HepG2 (cell line): ENCODE measurements at regions not wholly inside any gene's neighbourhood (a gene's known extent, or its start where the extent isn't known, plus 50 kb on each side); places are given as distances from the start of the nearest gene placed in this dataset.

Experiments
- ATAC-seq: fragments of 200-7000 bp; cut with Tn5 transposase; 3 replicates; pipeline ENCODE4 v1.9.1; 2020; ENCODE audit warnings: mild to moderate bottlenecking, moderate library complexity
- BruUV-seq: library from RNA; stranded (reverse); fragments of 400-500 nt; replicated peaks from 2 replicates; lab custom pipeline; 2021; lab: Mats Ljungman, UMichigan
- CTCF ChIA-PET: fragments of 300-600 bp; formaldehyde crosslinking; extraction: SDS; loops from one replicate; lab custom pipeline; 2021; ENCODE audit warnings: low total read pairs, inconsistent platforms, low intra/inter-chr PET ratio; lab: Yijun Ruan, JAX
- POLR2A ChIA-PET: fragments of 350-600 bp; sonication (Branson Sonifier 250); formaldehyde crosslinking; loops from one replicate; lab custom pipeline; 2020; ENCODE audit warnings: antibody characterized with exemption, inconsistent platforms; lab: Yijun Ruan, JAX
- DNase-seq: peaks from one replicate; pipeline ENCODE4 v3.0.0-alpha.2; 2015; ENCODE audit warnings: low spot score
- FAIRE-seq: peaks from 3 replicates; lab custom pipeline; 2011; peaks lifted over from hg19 to GRCh38; lab: Jason Lieb, UNC
- H2AFZ ChIP-seq: one replicate; pipeline ENCODE4 v1.6.1; 2011; ENCODE audit warnings: low read length, inconsistent platforms
- H3K27ac ChIP-seq: fragments of 300-600 bp; 3 replicates; pipeline ENCODE4 v1.8.0; 2011; ENCODE audit warnings: mixed run types, mild to moderate bottlenecking, mixed read lengths, low read length, inconsistent platforms; ENCODE audit not compliant: insufficient read depth; ENCODE audit errors: extremely low read length
- H3K27me3 ChIP-seq, 2 experiments: fragments of 200-600 bp in 1 of 2; 2 replicates in 1 of 2; 3 replicates in 1 of 2; pipeline versions ENCODE4 v1.6.0 to v1.8.0; 2011; ENCODE audit warnings: low read length in 2 of 2, mild to moderate bottlenecking in 2 of 2, moderate library complexity in 2 of 2, inconsistent platforms in 1 of 2; ENCODE audit not compliant: insufficient read depth in 2 of 2, control insufficient read depth in 1 of 2
- H3K36me3 ChIP-seq, 2 experiments: fragments of 200-600 bp in 1 of 2; replicated peaks in 1 of 2; 2 replicates in 1 of 2; 3 replicates in 1 of 2; pipeline versions ENCODE4 v1.5.1 to v1.8.0; 2011; ENCODE audit warnings: low read length in 2 of 2, inconsistent platforms in 1 of 2; ENCODE audit not compliant: insufficient read depth in 2 of 2, control insufficient read depth in 1 of 2
- H3K4me1 ChIP-seq: 2 replicates; pipeline ENCODE4 v1.5.1; 2012; ENCODE audit warnings: low read length, inconsistent platforms; ENCODE audit not compliant: insufficient read depth
- H3K4me2 ChIP-seq: 2 replicates; pipeline ENCODE4 v1.6.0; 2011; ENCODE audit warnings: low read depth, low read length, inconsistent platforms
- H3K4me3 ChIP-seq, 3 experiments: fragments of 200-600 bp in 1 of 3; sonication (generic), shearing (Covaris generic) in 1 of 3; replicated peaks in 1 of 3; 2 replicates each; pipeline ENCODE4 v1.5.1; 2011 to 2016; ENCODE audit warnings: low read length in 3 of 3, inconsistent platforms in 2 of 3, low read depth in 2 of 3, mild to moderate bottlenecking in 2 of 3, control low read depth in 1 of 3, mixed read lengths in 1 of 3; ENCODE audit not compliant: insufficient read depth in 1 of 3
- H3K79me2 ChIP-seq: one replicate; pipeline ENCODE4 v1.6.1; 2011; ENCODE audit warnings: low read length, inconsistent platforms; ENCODE audit not compliant: insufficient read depth
- H3K9ac ChIP-seq: 2 replicates; pipeline ENCODE4 v1.6.0; 2011; ENCODE audit warnings: mild to moderate bottlenecking, low read depth, low read length, inconsistent platforms; ENCODE audit not compliant: insufficient read depth
- H3K9me3 ChIP-seq: 2 replicates; pipeline ENCODE4 v1.5.1; 2012; ENCODE audit warnings: mild to moderate bottlenecking, low read length
- H4K20me1 ChIP-seq: 2 replicates; pipeline ENCODE4 v1.6.0; 2011; ENCODE audit warnings: inconsistent platforms, mild to moderate bottlenecking, low read length, moderate library complexity; ENCODE audit not compliant: insufficient read depth
- ARNT ChIP-seq: fragments of 450-650 bp; IDR thresholded peaks from 2 replicates; pipeline ENCODE4 v1.6.1; 2017
- BCL6 ChIP-seq: IDR thresholded peaks from 2 replicates; pipeline ENCODE4 v1.6.1; 2016; ENCODE audit warnings: missing genetic modification reagents, missing compliant biosample characterization
- CENPBD1 ChIP-seq: sonication (generic); formaldehyde crosslinking; IDR thresholded peaks from 2 replicates; pipeline ENCODE4 v1.8.0; 2022; ENCODE audit warnings: missing genetic modification reagents, low read depth, mild to moderate bottlenecking, borderline replicate concordance
- EEA1 ChIP-seq: sonication (generic); formaldehyde crosslinking; IDR thresholded peaks from 2 replicates; pipeline ENCODE4 v1.5.1; 2020; ENCODE audit warnings: mild to moderate bottlenecking, missing genetic modification reagents, borderline replicate concordance
- FOXC1 ChIP-seq: sonication (generic); formaldehyde crosslinking; IDR thresholded peaks from 2 replicates; pipeline ENCODE4 v1.8.0; 2022; ENCODE audit warnings: mild to moderate bottlenecking, missing genetic modification reagents, borderline replicate concordance
- GATAD1 ChIP-seq: IDR thresholded peaks from 2 replicates; pipeline ENCODE4 v1.6.1; 2016; ENCODE audit warnings: missing genetic modification reagents, missing compliant biosample characterization
- GATAD2A ChIP-seq: IDR thresholded peaks from 2 replicates; pipeline ENCODE4 v1.6.1; 2016
- HIC2 ChIP-seq: sonication (generic); formaldehyde crosslinking; IDR thresholded peaks from 2 replicates; pipeline ENCODE4 v1.9.0; 2022; ENCODE audit warnings: low read depth, missing genetic modification reagents
- MTA1 ChIP-seq: sonication (generic); formaldehyde crosslinking; IDR thresholded peaks from 2 replicates; pipeline ENCODE4 v1.4.0; 2020; ENCODE audit warnings: missing genetic modification reagents, mild to moderate bottlenecking, borderline replicate concordance
- PHF21A ChIP-seq: sonication (generic); formaldehyde crosslinking; IDR thresholded peaks from 2 replicates; pipeline ENCODE4 v1.5.0; 2020; ENCODE audit warnings: mild to moderate bottlenecking, missing genetic modification reagents
- SIX1 ChIP-seq: sonication (generic); formaldehyde crosslinking; IDR thresholded peaks from 2 replicates; pipeline ENCODE4 v1.4.0; 2020; ENCODE audit warnings: missing genetic modification reagents, borderline replicate concordance
- STAG1 ChIP-seq: sonication (generic); formaldehyde crosslinking; IDR thresholded peaks from 2 replicates; pipeline ENCODE4 v1.4.0; 2020; ENCODE audit warnings: missing genetic modification reagents
- ZNF431 ChIP-seq: sonication (generic); formaldehyde crosslinking; IDR thresholded peaks from 2 replicates; pipeline ENCODE4 v1.9.0; 2022; ENCODE audit warnings: missing genetic modification reagents, low read depth, mild to moderate bottlenecking, borderline replicate concordance
- ZNF609 ChIP-seq: sonication (generic); formaldehyde crosslinking; IDR thresholded peaks from 2 replicates; pipeline ENCODE4 v1.4.0; 2020; ENCODE audit warnings: mild to moderate bottlenecking, missing genetic modification reagents, borderline replicate concordance
- WGBS: methylation state at CpG from one replicate; pipeline ENCODE4 v1.1.6; 2017; ENCODE audit warnings: low lambda C conversion rate; 5-methylcytosine and 5-hydroxymethylcytosine counted together
- in situ Hi-C: cut with HindIII; loops from 2 replicates; pipeline ENCODE4 v1.10.0; 2017; ENCODE audit warnings: low pct_unique_long_range_greater_than_20kb; ENCODE audit not compliant: extremely low pct_ligation_motif_present
- intact Hi-C: fragments of 100-400 bp; cut with micrococcal nuclease; formaldehyde crosslinking; loops from one replicate; pipeline ENCODE4 v1.10.0; 2022; ENCODE audit not compliant: unreplicated experiment
- TF ChIP-seq, protein P1 (sequence below): sonication (generic); formaldehyde crosslinking; IDR thresholded peaks from 2 replicates; pipeline ENCODE4 v1.8.0; 2022; ENCODE audit warnings: mild to moderate bottlenecking, missing genetic modification reagents

- TF ChIP-seq HIC2 (no peak), FOXC1 (CRISPR knock-in tag) (0 out of 2 replicates have a peak, but pooled peaks have one; percentile 26), SIX1 (CRISPR knock-in tag) (no peak), BCL6 (no peak), ZNF431 (CRISPR knock-in tag) (no peak)
- TF ChIP-seq, all 625 proteins: peak for 11
Observed at GRCh38 chr2:138193416-138194213, 229.3 kb downstream of the HNMT start (continued).

GRCh38 chr2:138201286-138201685 lies 237.0 kb downstream of the HNMT start:
- ChIA-PET CTCF (no interaction called here), POLR2A (no interaction called here)
- Histone ChIP-seq H3K4me3 (no peak overlapping the region), H3K79me2 (no peaks in the 10 kb centered on the region), H3K27ac (no peak overlapping the region), H3K27me3 (no peaks in the 10 kb centered on the region), H3K36me3 (no peaks in the 10 kb centered on the region), H3K4me1 (no peaks in the 10 kb centered on the region), H3K4me2 (no peak overlapping the region), H4K20me1 (no peaks in the 10 kb centered on the region), H3K9ac (no peak overlapping the region), H3K9me3 (no peaks in the 10 kb centered on the region; the same call in 1 of the 2 replicates), H2AFZ (no peak overlapping the region)
- WGBS = 96% methylated on average over 2 of the region's 2 CpGs
- intact Hi-C loops = no loop called here
- in situ Hi-C loops = no loop called here
- no peak for DNase-seq
- no TSS peak for BruUV-seq
- FAIRE-seq = no peak
- ATAC-seq = no peak
- no peak for TF ChIP-seq PHF21A
- TF ChIP-seq ZNF609 = no peak
- TF ChIP-seq MTA1 (CRISPR knock-in tag) = no peak
- TF ChIP-seq STAG1 (CRISPR knock-in tag) = no peak
- TF ChIP-seq EEA1 (CRISPR knock-in tag) = no peak
- TF ChIP-seq GATAD2A = no peak
- TF ChIP-seq GATAD1 (CRISPR knock-in tag) = no peak
- TF ChIP-seq ARNT = no peak
- TF ChIP-seq CENPBD1 (CRISPR knock-in tag) = no peak
- TF ChIP-seq, protein P1, sequence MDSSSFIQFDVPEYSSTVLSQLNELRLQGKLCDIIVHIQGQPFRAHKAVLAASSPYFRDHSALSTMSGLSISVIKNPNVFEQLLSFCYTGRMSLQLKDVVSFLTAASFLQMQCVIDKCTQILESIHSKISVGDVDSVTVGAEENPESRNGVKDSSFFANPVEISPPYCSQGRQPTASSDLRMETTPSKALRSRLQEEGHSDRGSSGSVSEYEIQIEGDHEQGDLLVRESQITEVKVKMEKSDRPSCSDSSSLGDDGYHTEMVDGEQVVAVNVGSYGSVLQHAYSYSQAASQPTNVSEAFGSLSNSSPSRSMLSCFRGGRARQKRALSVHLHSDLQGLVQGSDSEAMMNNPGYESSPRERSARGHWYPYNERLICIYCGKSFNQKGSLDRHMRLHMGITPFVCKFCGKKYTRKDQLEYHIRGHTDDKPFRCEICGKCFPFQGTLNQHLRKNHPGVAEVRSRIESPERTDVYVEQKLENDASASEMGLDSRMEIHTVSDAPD (CRISPR knock-in tag) = no peak
